H9 (cell line): ENCODE measurements at regions not wholly inside any gene's neighbourhood (a gene's known extent, or its start where the extent isn't known, plus 50 kb on each side); places are given as distances from the start of the nearest gene placed in this dataset.

Experiments used
- DNase-seq: peaks from one replicate; pipeline ENCODE4 v3.0.0-alpha.2; 2017
- H2AFZ ChIP-seq: one replicate; pipeline ENCODE4 v1.6.1; 2013; ENCODE audit warnings: mild to moderate bottlenecking, low read length, control low read depth, moderate library complexity
- H2AK5ac ChIP-seq: 2 replicates; pipeline ENCODE4 v1.6.1; 2013; ENCODE audit warnings: low read length, control low read depth, mixed read lengths; ENCODE audit not compliant: insufficient read length
- H2BK120ac ChIP-seq: one replicate; pipeline ENCODE4 v1.6.1; 2013; ENCODE audit warnings: low read depth, mild to moderate bottlenecking, low read length, control low read depth, inconsistent platforms; ENCODE audit not compliant: poor library complexity, severe bottlenecking
- H2BK12ac ChIP-seq: 2 replicates; pipeline ENCODE4 v1.6.1; 2013; ENCODE audit warnings: low read length, control low read depth, mixed read lengths, low read depth; ENCODE audit not compliant: insufficient read length
- H2BK15ac ChIP-seq: 2 replicates; pipeline ENCODE4 v1.6.1; 2013; ENCODE audit warnings: low read depth, low read length, control low read depth
- H2BK20ac ChIP-seq: one replicate; pipeline ENCODE4 v1.6.1; 2013; ENCODE audit warnings: low read depth, mild to moderate bottlenecking, low read length, control low read depth, inconsistent platforms; ENCODE audit not compliant: poor library complexity, severe bottlenecking
- H2BK5ac ChIP-seq: 2 replicates; pipeline ENCODE4 v1.6.1; 2013; ENCODE audit warnings: low read length, control low read depth, mixed read lengths; ENCODE audit not compliant: insufficient read length
- H3K14ac ChIP-seq: 2 replicates; pipeline ENCODE4 v1.6.1; 2013; ENCODE audit warnings: low read length, control low read depth; ENCODE audit not compliant: insufficient read depth
- H3K18ac ChIP-seq: 2 replicates; pipeline ENCODE4 v1.6.1; 2013; ENCODE audit warnings: low read depth, mild to moderate bottlenecking, mixed read lengths, low read length, control low read depth; ENCODE audit not compliant: insufficient read length
- H3K23ac ChIP-seq: 2 replicates; pipeline ENCODE4 v1.6.1; 2013; ENCODE audit warnings: low read length, control low read depth, mixed read lengths, low read depth; ENCODE audit not compliant: insufficient read length
- H3K23me2 ChIP-seq: 2 replicates; pipeline ENCODE4 v1.6.1; 2013; ENCODE audit warnings: low read depth, mild to moderate bottlenecking, mixed read lengths, low read length, control low read depth; ENCODE audit not compliant: insufficient read length, poor library complexity, severe bottlenecking
- H3K27ac ChIP-seq: 2 replicates; pipeline ENCODE4 v1.5.1; 2013; ENCODE audit warnings: low read length, control low read depth, mixed read lengths, low read depth; ENCODE audit not compliant: insufficient read length
- H3K27me3 ChIP-seq: 2 replicates; pipeline ENCODE4 v1.6.1; 2013; ENCODE audit warnings: low read length, control low read depth, inconsistent platforms; ENCODE audit not compliant: insufficient read depth
- H3K4ac ChIP-seq: 2 replicates; pipeline ENCODE4 v1.6.1; 2013; ENCODE audit warnings: low read depth, mild to moderate bottlenecking, control low read depth, inconsistent platforms, low read length, moderate library complexity
- H3K4me1 ChIP-seq: 2 replicates; pipeline ENCODE4 v1.6.1; 2013; ENCODE audit warnings: low read length, control low read depth, inconsistent platforms; ENCODE audit not compliant: insufficient read depth
- H3K4me2 ChIP-seq: 2 replicates; pipeline ENCODE4 v1.6.1; 2013; ENCODE audit warnings: low read length, control low read depth, mixed read lengths; ENCODE audit not compliant: insufficient read length, insufficient read depth
- H3K56ac ChIP-seq: 2 replicates; pipeline ENCODE4 v1.6.1; 2013; ENCODE audit warnings: low read depth, mild to moderate bottlenecking, mixed read lengths, low read length, control low read depth; ENCODE audit not compliant: insufficient read length
- H3K79me1 ChIP-seq: 2 replicates; pipeline ENCODE4 v1.6.1; 2013; ENCODE audit warnings: low read depth, mild to moderate bottlenecking, moderate library complexity, low read length, control low read depth, inconsistent platforms; ENCODE audit not compliant: insufficient read depth, poor library complexity, severe bottlenecking
- H3K79me2 ChIP-seq: 2 replicates; pipeline ENCODE4 v1.6.1; 2013; ENCODE audit warnings: low read length, control low read depth, inconsistent platforms; ENCODE audit not compliant: insufficient read depth
- H3K9ac ChIP-seq: 2 replicates; pipeline ENCODE4 v1.6.1; 2013; ENCODE audit warnings: low read length, control low read depth, mixed read lengths; ENCODE audit not compliant: insufficient read length; ENCODE audit errors: extremely low read depth
- H3K9me3 ChIP-seq: one replicate; pipeline ENCODE4 v1.6.1; 2013; ENCODE audit warnings: low read depth, low read length, inconsistent platforms; ENCODE audit not compliant: control insufficient read depth
- H3T11ph ChIP-seq: one replicate; pipeline ENCODE4 v1.6.1; 2013; ENCODE audit warnings: mild to moderate bottlenecking, low read length, control low read depth, inconsistent platforms
- H4K20me1 ChIP-seq: one replicate; pipeline ENCODE4 v1.6.1; 2013; ENCODE audit not compliant: control insufficient read depth, insufficient read length, insufficient read depth
- H4K5ac ChIP-seq: 2 replicates; pipeline ENCODE4 v1.6.1; 2013; ENCODE audit warnings: low read depth, mild to moderate bottlenecking, mixed read lengths, low read length, control low read depth; ENCODE audit not compliant: insufficient read length
- H4K8ac ChIP-seq: replicated peaks from 2 replicates; pipeline ENCODE4 v1.6.1; 2013; ENCODE audit warnings: low read length, control low read depth, mixed read lengths, low read depth; ENCODE audit not compliant: insufficient read length
- H4K91ac ChIP-seq: 2 replicates; pipeline ENCODE4 v1.6.1; 2013; ENCODE audit warnings: low read depth, mild to moderate bottlenecking, moderate library complexity, mixed read lengths, low read length, control low read depth; ENCODE audit not compliant: insufficient read length
- H3K27ac Mint-ChIP-seq, 3 experiments: 2 replicates in 2 of 3; 3 replicates in 1 of 3; pipeline ENCODE4 v1.8.0; 2020 to 2021; ENCODE audit warnings: mixed read lengths in 3 of 3, mild to moderate bottlenecking in 1 of 3, moderate library complexity in 1 of 3
- H3K27me3 Mint-ChIP-seq: 2 replicates; pipeline ENCODE4 v1.8.0; 2021; ENCODE audit warnings: low read depth, mild to moderate bottlenecking, moderate library complexity, mixed read lengths
- H3K36me3 Mint-ChIP-seq, 3 experiments: 2 replicates in 2 of 3; 3 replicates in 1 of 3; pipeline ENCODE4 v1.8.0; 2020 to 2021; ENCODE audit warnings: low read depth in 3 of 3, mixed read lengths in 3 of 3; ENCODE audit not compliant: insufficient read depth in 1 of 3
- H3K4me1 Mint-ChIP-seq, 2 experiments: 2 replicates each; pipeline ENCODE4 v1.8.0; 2020; ENCODE audit warnings: mixed read lengths in 2 of 2
- H3K4me3 Mint-ChIP-seq, 2 experiments: 2 replicates in 1 of 2; 3 replicates in 1 of 2; pipeline ENCODE4 v1.8.0; 2020 to 2021; ENCODE audit warnings: mild to moderate bottlenecking in 2 of 2, mixed read lengths in 2 of 2, moderate library complexity in 1 of 2
- H3K9me3 Mint-ChIP-seq, 2 experiments: 2 replicates in 1 of 2; 3 replicates in 1 of 2; pipeline ENCODE4 v1.8.0; 2020; ENCODE audit warnings: mild to moderate bottlenecking in 2 of 2, mixed read lengths in 2 of 2, moderate library complexity in 1 of 2
- CTCF ChIP-seq: fragments of 200-600 bp; sonication (generic); conservative IDR thresholded peaks from 3 replicates; pipeline ENCODE4 v1.8.0; 2021; ENCODE audit warnings: antibody characterized with exemption, mild to moderate bottlenecking
- WGBS: extraction: QIAGEN DNeasy Blood & Tissue Kit; methylation state at CpG from one replicate; pipeline ENCODE4 v1.1.7; 2013; ENCODE audit warnings: missing lambda C conversion rate, low lambda C conversion rate, mixed read lengths; ENCODE audit not compliant: insufficient read length; ENCODE audit errors: extremely low coverage; 5-methylcytosine and 5-hydroxymethylcytosine counted together

- Histone ChIP-seq H4K20me1 (no peaks in the 10 kb centered on the region), H3K4ac (no peak overlapping the region), H3K27ac (no peak overlapping the region), H3K14ac (no peak overlapping the region), H3K79me1 (no peaks in the 10 kb centered on the region), H3K23me2 (no peaks in the 10 kb centered on the region), H3K79me2 (no peaks in the 10 kb centered on the region), H3T11ph (no peak overlapping the region), H2BK15ac (no peak overlapping the region), H3K9ac (no peak overlapping the region), H3K9me3 (no peaks in the 10 kb centered on the region), H4K91ac (no peak overlapping the region), H2AK5ac (no peak overlapping the region), H2BK5ac (no peak overlapping the region), H4K5ac (no peak overlapping the region), H3K4me2 (no peak overlapping the region), H4K8ac (no peak overlapping the region), H3K27me3 (no peaks in the 10 kb centered on the region), H2BK12ac (no peak overlapping the region), H3K18ac (no peak overlapping the region), H3K56ac (no peak overlapping the region), H3K4me1 (no peaks in the 10 kb centered on the region), H2BK120ac (no peak overlapping the region), H3K23ac (no peak overlapping the region), H2AFZ (no peak overlapping the region), H2BK20ac (no peak overlapping the region)
- H3K27me3 Mint-ChIP-seq = no peaks in the 10 kb centered on the region
- peaks cover 0 to 2% of the 10 kb centered on the region in 2 experiments; a peak in 1 of 5 replicates for H3K9me3 Mint-ChIP-seq
- no peak for DNase-seq
- H3K4me1 Mint-ChIP-seq = no peaks in the 10 kb centered on the region
- WGBS = no CpG with 5 or more reads among the region's 1 CpG
- TF ChIP-seq CTCF = no peak
- H3K27ac Mint-ChIP-seq = no peak overlapping the region
- H3K36me3 Mint-ChIP-seq = no peaks in the 10 kb centered on the region; a peak in 1 of 7 replicates
- H3K4me3 Mint-ChIP-seq = no peak overlapping the region
These were observed 82.7 kb upstream of the SUCLG2 start for GRCh38 chr3:67737140-67737539.
